OCI-LY3 (cell line): ENCODE measurements at regions not wholly inside any gene's neighbourhood (a gene's known extent, or its start where the extent isn't known, plus 50 kb on each side); places are given as distances from the start of the nearest gene placed in this dataset.

Source experiments
- H2AFZ ChIP-seq: fragments of 200-600, 300-600 bp; shearing (Covaris generic); 2 replicates; pipeline ENCODE4 v1.6.0; 2014; ENCODE audit warnings: antibody characterized with exemption, low read depth, low read length
- H3K27ac ChIP-seq: fragments of 200-600, 300-600 bp; sonication (generic); 2 replicates; pipeline ENCODE4 v1.5.1; 2014; ENCODE audit warnings: mild to moderate bottlenecking, low read length, moderate library complexity, mixed read lengths
- H3K27me3 ChIP-seq: fragments of 200-600, 300-600 bp; sonication (generic); 2 replicates; pipeline ENCODE4 v1.6.1; 2014; ENCODE audit warnings: low read depth, low read length, mixed read lengths
- H3K36me3 ChIP-seq: fragments of 200-600, 300-600 bp; sonication (generic); replicated peaks from 2 replicates; pipeline ENCODE3; 2014; ENCODE audit warnings: low read depth, low read length, mixed read lengths
- H3K4me1 ChIP-seq: fragments of 300-600, 200-600 bp; sonication (generic); 2 replicates; pipeline ENCODE4 v1.6.1; 2014; ENCODE audit warnings: low read length, mixed read lengths
- H3K4me2 ChIP-seq: fragments of 200-600, 300-600 bp; sonication (generic); 2 replicates; pipeline ENCODE4 v1.6.1; 2014; ENCODE audit warnings: low read length, mixed read lengths
- H3K4me3 ChIP-seq: fragments of 300-600, 200-600 bp; sonication (generic); 2 replicates; pipeline ENCODE4 v1.5.1; 2014; ENCODE audit warnings: antibody characterized with exemption, mild to moderate bottlenecking, low read length, moderate library complexity
- H3K79me2 ChIP-seq: fragments of 300-600, 200-600 bp; shearing (Covaris generic); 2 replicates; pipeline ENCODE4 v1.6.1; 2014; ENCODE audit warnings: mild to moderate bottlenecking, low read length, mixed read lengths
- H3K9ac ChIP-seq: fragments of 300-600, 200-600 bp; shearing (Covaris generic); 2 replicates; pipeline ENCODE4 v1.6.0; 2014; ENCODE audit warnings: mild to moderate bottlenecking, low read length, moderate library complexity
- H3K9me3 ChIP-seq: fragments of 200-600, 300-600 bp; shearing (Covaris generic); 2 replicates; pipeline ENCODE4 v1.6.1; 2014; ENCODE audit warnings: low read length, mixed read lengths; ENCODE audit not compliant: insufficient read depth
- H4K20me1 ChIP-seq: fragments of 200-600, 300-600 bp; sonication (generic); 2 replicates; pipeline ENCODE4 v1.6.1; 2016; ENCODE audit warnings: low read length, mixed read lengths; ENCODE audit not compliant: insufficient read depth
- CTCF ChIP-seq: fragments of 200-600, 300-600 bp; sonication (generic); IDR thresholded peaks from 2 replicates; pipeline ENCODE4 v1.5.1; 2014; ENCODE audit warnings: antibody characterized with exemption, low read length, low read depth
- EZH2phosphoT487 ChIP-seq: fragments of 200-600 bp; shearing (Covaris generic); IDR thresholded peaks from 2 replicates; pipeline ENCODE4 v1.6.1; 2018; ENCODE audit warnings: antibody characterized with exemption, mixed run types, low read depth

GRCh38 chrY:19065119-19065518, 291.6 kb upstream of the HSFY2 start:
- TF ChIP-seq EZH2phosphoT487 (no peak), CTCF (no peak)
- no peak overlapping the region for H2AFZ ChIP-seq
- H3K4me2 ChIP-seq = no peak overlapping the region
- no peak overlapping the region for H3K27ac ChIP-seq
- H4K20me1 ChIP-seq = no peaks in the 10 kb centered on the region
- H3K79me2 ChIP-seq = no peaks in the 10 kb centered on the region
- H3K4me1 ChIP-seq = no peaks in the 10 kb centered on the region
- no peaks in the 10 kb centered on the region for H3K36me3 ChIP-seq
- H3K9me3 ChIP-seq = no peaks in the 10 kb centered on the region
- no peaks in the 10 kb centered on the region for H3K27me3 ChIP-seq
- H3K4me3 ChIP-seq = no peak overlapping the region
- H3K9ac ChIP-seq = no peak overlapping the region

- H2AFZ ChIP-seq = no peak overlapping the region
- no peak overlapping the region for H3K27ac ChIP-seq
- H3K9me3 ChIP-seq = no peaks in the 10 kb centered on the region
Measured at GRCh38 chrY:19059733-19060132, 286.2 kb upstream of the HSFY2 start.

GRCh38 chrY:19058831-19059370, 285.4 kb upstream of the HSFY2 start:
- no peaks in the 10 kb centered on the region for H3K79me2 ChIP-seq
- H3K36me3 ChIP-seq = no peaks in the 10 kb centered on the region
- H3K27ac ChIP-seq = no peak overlapping the region
- no peak overlapping the region for H3K4me2 ChIP-seq
- no peaks in the 10 kb centered on the region for H4K20me1 ChIP-seq
- no peak overlapping the region for H3K4me3 ChIP-seq
- H3K4me1 ChIP-seq = no peaks in the 10 kb centered on the region
- no peaks in the 10 kb centered on the region for H3K9me3 ChIP-seq
- no peak overlapping the region for H2AFZ ChIP-seq
- no peak for TF ChIP-seq EZH2phosphoT487
- no peak for TF ChIP-seq CTCF
- no peak overlapping the region for H3K9ac ChIP-seq
- no peaks in the 10 kb centered on the region for H3K27me3 ChIP-seq

More at GRCh38 chrY:19059733-19060132, 286.2 kb upstream of the HSFY2 start:
- no peak overlapping the region for H3K4me3 ChIP-seq
- H3K4me2 ChIP-seq = no peak overlapping the region
- H3K9ac ChIP-seq = no peak overlapping the region
- no peaks in the 10 kb centered on the region for H3K27me3 ChIP-seq
- H4K20me1 ChIP-seq = no peaks in the 10 kb centered on the region
- no peak for TF ChIP-seq EZH2phosphoT487
- TF ChIP-seq CTCF = no peak
- H3K36me3 ChIP-seq = no peaks in the 10 kb centered on the region
- no peaks in the 10 kb centered on the region for H3K4me1 ChIP-seq
- no peaks in the 10 kb centered on the region for H3K79me2 ChIP-seq

GRCh38 chrY:19056138-19056469, 282.6 kb upstream of the HSFY2 start:
- no peaks in the 10 kb centered on the region for H4K20me1 ChIP-seq
- H3K4me1 ChIP-seq = no peaks in the 10 kb centered on the region
- H3K79me2 ChIP-seq = no peaks in the 10 kb centered on the region
- H3K27me3 ChIP-seq = no peaks in the 10 kb centered on the region
- H3K36me3 ChIP-seq = no peaks in the 10 kb centered on the region
- no peak overlapping the region for H2AFZ ChIP-seq
- no peaks in the 10 kb centered on the region for H3K9me3 ChIP-seq
- no peak overlapping the region for H3K27ac ChIP-seq
- no peak overlapping the region for H3K4me3 ChIP-seq
- H3K4me2 ChIP-seq = no peak overlapping the region
- H3K9ac ChIP-seq = no peak overlapping the region
- TF ChIP-seq CTCF (no peak), EZH2phosphoT487 (no peak)
